Thyroid gland (tissue), 4 donors: ENCODE measurements at regions not wholly inside any gene's neighbourhood (a gene's known extent, or its start where the extent isn't known, plus 50 kb on each side); places are given as distances from the start of the nearest gene placed in this dataset.

ENCODE experiments used
- DNase-seq, 2 donors: peaks; one replicate each; pipeline ENCODE4 v3.0.0-alpha.2; 2019
- H3K27ac ChIP-seq, 3 donors: fragments of 200-600 bp; sonication (generic); 1 replicate in 2 of 3; 2 replicates in 1 of 3; pipeline ENCODE4 v1.5.1; 2016 to 2019; ENCODE audit warnings: mild to moderate bottlenecking in 1 of 3, moderate library complexity in 1 of 3
- H3K27me3 ChIP-seq: fragments of 200-600 bp; sonication (generic); one replicate; pipeline ENCODE4 v1.5.1; 2019
- H3K36me3 ChIP-seq, 2 donors: fragments of 200-600 bp; sonication (generic); one replicate each; pipeline ENCODE4 v1.5.1; 2016 to 2019
- H3K4me1 ChIP-seq, 2 donors: fragments of 200-600 bp; sonication (generic); one replicate each; pipeline ENCODE4 v1.5.1; 2017 to 2019
- H3K4me3 ChIP-seq, 3 donors: fragments of 200-600 bp; sonication (generic); replicated peaks in 1 of 3; 1 replicate in 2 of 3; 2 replicates in 1 of 3; pipeline ENCODE4 v1.5.1; 2016; ENCODE audit warnings: mild to moderate bottlenecking in 1 of 3
- H3K9me3 ChIP-seq: fragments of 200-600 bp; sonication (generic); one replicate; pipeline ENCODE4 v1.5.1; 2017
- POLR2A ChIP-seq, 2 donors: fragments of 450-650 bp; IDR thresholded peaks; one replicate each; pipeline ENCODE4 v1.6.1; 2017; ENCODE audit warnings: antibody characterized with exemption in 2 of 2, mild to moderate bottlenecking in 2 of 2, moderate library complexity in 1 of 2
- WGBS, 2 donors: methylation state at CpG; one replicate each; pipeline ENCODE4 v1.1.5; 2017; 5-methylcytosine and 5-hydroxymethylcytosine counted together
- intact Hi-C: fragments of 100-400 bp; cut with DNase I; formaldehyde crosslinking; loops from one replicate; pipeline ENCODE4 v1.15.1; 2023
- TF ChIP-seq, protein P1 (sequence below), 6 experiments: fragments of 200-600 bp in 3 of 6; fragments of 450-650 bp in 3 of 6; sonication (generic) in 3 of 6; IDR thresholded peaks; one replicate each; pipeline ENCODE4 v1.5.1; 2016 to 2019; ENCODE audit warnings: antibody characterized with exemption in 6 of 6, mild to moderate bottlenecking in 2 of 6, inconsistent platforms in 1 of 6, moderate library complexity in 1 of 6

- TF ChIP-seq, protein P1, sequence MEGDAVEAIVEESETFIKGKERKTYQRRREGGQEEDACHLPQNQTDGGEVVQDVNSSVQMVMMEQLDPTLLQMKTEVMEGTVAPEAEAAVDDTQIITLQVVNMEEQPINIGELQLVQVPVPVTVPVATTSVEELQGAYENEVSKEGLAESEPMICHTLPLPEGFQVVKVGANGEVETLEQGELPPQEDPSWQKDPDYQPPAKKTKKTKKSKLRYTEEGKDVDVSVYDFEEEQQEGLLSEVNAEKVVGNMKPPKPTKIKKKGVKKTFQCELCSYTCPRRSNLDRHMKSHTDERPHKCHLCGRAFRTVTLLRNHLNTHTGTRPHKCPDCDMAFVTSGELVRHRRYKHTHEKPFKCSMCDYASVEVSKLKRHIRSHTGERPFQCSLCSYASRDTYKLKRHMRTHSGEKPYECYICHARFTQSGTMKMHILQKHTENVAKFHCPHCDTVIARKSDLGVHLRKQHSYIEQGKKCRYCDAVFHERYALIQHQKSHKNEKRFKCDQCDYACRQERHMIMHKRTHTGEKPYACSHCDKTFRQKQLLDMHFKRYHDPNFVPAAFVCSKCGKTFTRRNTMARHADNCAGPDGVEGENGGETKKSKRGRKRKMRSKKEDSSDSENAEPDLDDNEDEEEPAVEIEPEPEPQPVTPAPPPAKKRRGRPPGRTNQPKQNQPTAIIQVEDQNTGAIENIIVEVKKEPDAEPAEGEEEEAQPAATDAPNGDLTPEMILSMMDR (IDR thresholded peaks at IDR 0.05), result no peak
- no peak for TF ChIP-seq POLR2A (IDR thresholded peaks at IDR 0.05)
These were observed 361.3 kb upstream of the TMTC1 start for GRCh38 chr12:30144777-30145683.

DNA sequence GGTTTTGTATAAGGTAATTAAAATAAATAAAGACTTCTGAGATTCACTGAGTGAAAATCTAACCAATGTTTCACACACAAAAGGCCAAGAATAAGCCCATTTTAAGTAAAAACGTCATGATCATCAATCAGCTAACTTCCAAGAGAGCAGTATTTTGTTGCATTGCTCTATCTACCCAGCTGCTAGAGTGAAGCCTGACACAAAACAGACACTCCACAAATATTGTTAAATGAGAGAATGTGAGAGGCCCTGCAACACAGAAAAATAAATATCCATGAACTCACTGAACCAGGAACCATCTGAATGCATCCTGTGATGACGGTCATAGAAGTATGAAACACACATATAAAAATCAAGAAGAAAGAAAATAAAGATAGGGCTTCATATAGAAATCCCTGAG lies 358.6 kb upstream of the TMTC1 start:
- 69 to 79% methylated on average over 2 of the region's 2 CpGs for WGBS, 2 donors
- intact Hi-C loops, result no loop called here
- no peaks in the 10 kb centered on the region for H3K27me3 ChIP-seq
- DNase-seq, result no peak
- TF ChIP-seq, protein P1 (IDR thresholded peaks at IDR 0.05), result no peak
- no peak for TF ChIP-seq POLR2A (IDR thresholded peaks at IDR 0.05)
- H3K36me3 ChIP-seq, result no peaks in the 10 kb centered on the region
- H3K4me1 ChIP-seq, result no peaks in the 10 kb centered on the region
- no peaks in the 10 kb centered on the region for H3K9me3 ChIP-seq
- no peak overlapping the region for H3K4me3 ChIP-seq
- no peak overlapping the region for H3K27ac ChIP-seq

More at GRCh38 chr12:30144777-30145683, 361.3 kb upstream of the TMTC1 start:
- 79 to 82% methylated on average over 1 of the region's 1 CpG for WGBS, 2 donors
- Histone ChIP-seq H3K4me3 (no peak overlapping the region), H3K4me1 (no peaks in the 10 kb centered on the region), H3K9me3 (no peaks in the 10 kb centered on the region), H3K27ac (no peak overlapping the region), H3K36me3 (no peaks in the 10 kb centered on the region), H3K27me3 (no peaks in the 10 kb centered on the region)
- DNase-seq, result no peak
- intact Hi-C loops, result no loop called here

- Histone ChIP-seq H3K4me1 (no peaks in the 10 kb centered on the region), H3K27ac (no peak overlapping the region), H3K36me3 (no peaks in the 10 kb centered on the region), H3K9me3 (no peaks in the 10 kb centered on the region), H3K27me3 (no peaks in the 10 kb centered on the region), H3K4me3 (no peak overlapping the region)
- TF ChIP-seq POLR2A (IDR thresholded peaks at IDR 0.05), result no peak
- TF ChIP-seq, protein P1 (IDR thresholded peaks at IDR 0.05), result no peak
- 42 to 47% methylated on average over 2 of the region's 2 CpGs for WGBS, 2 donors
- no peak for DNase-seq
- intact Hi-C loops, result no loop called here
These were observed 354.7 kb upstream of the TMTC1 start for GRCh38 chr12:30138483-30138882.

DNA sequence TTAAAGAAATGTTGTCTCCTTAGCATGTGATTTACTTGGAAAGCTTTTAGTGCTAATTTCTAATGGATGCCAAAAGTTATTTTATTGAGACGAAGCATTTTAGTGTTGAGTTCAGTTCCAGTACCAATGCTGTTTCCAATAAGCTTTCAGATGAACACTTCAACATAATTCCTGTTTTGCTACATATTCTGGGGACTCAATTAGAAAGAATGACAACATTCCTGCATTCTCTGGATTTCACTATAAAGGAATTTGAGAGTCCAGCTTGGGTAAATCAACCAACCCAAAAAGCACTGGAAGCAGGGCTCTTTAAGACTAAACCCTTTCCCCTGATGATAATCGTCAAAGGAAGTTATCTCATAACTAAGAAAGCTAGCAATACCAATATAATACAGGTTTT lies 353.0 kb upstream of the TMTC1 start:
- Histone ChIP-seq H3K4me1 (no peaks in the 10 kb centered on the region), H3K27me3 (no peaks in the 10 kb centered on the region), H3K9me3 (no peaks in the 10 kb centered on the region), H3K36me3 (no peaks in the 10 kb centered on the region), H3K27ac (no peak overlapping the region), H3K4me3 (no peak overlapping the region)
- WGBS, 2 donors, result 67 to 76% methylated on average over 2 of the region's 2 CpGs
- TF ChIP-seq, protein P1 (IDR thresholded peaks at IDR 0.05), result no peak
- TF ChIP-seq POLR2A (IDR thresholded peaks at IDR 0.05), result no peak
- intact Hi-C loops, result no loop called here
- no peak for DNase-seq

DNA sequence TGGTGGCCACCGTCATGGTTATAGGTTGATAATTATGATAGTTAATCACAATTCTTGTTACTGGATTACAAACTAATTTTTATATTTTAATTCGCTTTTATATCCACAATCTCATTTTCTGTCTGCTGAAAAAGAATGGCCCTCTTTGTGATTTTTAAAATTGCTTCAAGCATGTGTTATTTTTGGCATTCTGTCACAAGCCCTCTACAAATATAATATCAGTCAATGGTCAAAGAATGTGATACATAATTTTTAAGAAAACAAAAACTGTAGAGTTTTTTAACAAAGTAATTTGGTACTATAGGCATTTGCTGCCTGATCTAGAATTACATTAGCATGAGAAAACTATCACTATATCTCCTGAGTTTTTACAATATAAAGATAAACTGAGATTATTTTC lies 352.0 kb upstream of the TMTC1 start:
- Histone ChIP-seq H3K4me3 (no peak overlapping the region), H3K27me3 (no peaks in the 10 kb centered on the region), H3K36me3 (no peaks in the 10 kb centered on the region), H3K27ac (no peak overlapping the region), H3K9me3 (no peaks in the 10 kb centered on the region), H3K4me1 (no peaks in the 10 kb centered on the region)
- 80 to 84% methylated on average over 2 of the region's 2 CpGs for WGBS, 2 donors
- intact Hi-C loops, result no loop called here
- no peak for TF ChIP-seq POLR2A (IDR thresholded peaks at IDR 0.05)
- TF ChIP-seq, protein P1 (IDR thresholded peaks at IDR 0.05), result no peak
- no peak for DNase-seq
